ENCODE measurements at regions not wholly inside any gene's neighbourhood (a gene's known extent, or its start where the extent isn't known, plus 50 kb on each side); places are given as distances from the start of the nearest gene placed in this dataset.

GRCh38 chr3:35335703-35336102 lies 303.6 kb upstream of the ARPP21 start (continued):
- TF ChIP-seq REST (IDR thresholded peaks at IDR 0.05; ENCODE audit: unreplicated experiment) (no peak), STAT1 (IDR thresholded peaks at IDR 0.05; ENCODE audit: unreplicated experiment) (no peak)

- H3K27ac ChIP-seq (ENCODE audit: low read depth), result no peak overlapping the region
- DNase-seq (ENCODE audit: low spot score), result no peak
- no peak for ATAC-seq
- no peaks in the 10 kb centered on the region for H3K27me3 ChIP-seq (ENCODE audit: insufficient read depth)
- H3K4me2 ChIP-seq, result no peak overlapping the region
- TF ChIP-seq ZNF462 (CRISPR knock-in tag; IDR thresholded peaks at IDR 0.05), result no peak
- no peak for TF ChIP-seq ZNF114 (CRISPR knock-in tag; IDR thresholded peaks at IDR 0.05)
- no peak for TF ChIP-seq STAT1 (IDR thresholded peaks at IDR 0.05; ENCODE audit: unreplicated experiment)
- TF ChIP-seq REST (IDR thresholded peaks at IDR 0.05; ENCODE audit: unreplicated experiment), result no peak
- no peak for TF ChIP-seq JUNB (IDR thresholded peaks at IDR 0.05; ENCODE audit: unreplicated experiment)
- no peak for TF ChIP-seq ZNF331 (CRISPR knock-in tag; IDR thresholded peaks at IDR 0.05; ENCODE audit: low read depth)
- TF ChIP-seq EZH2 (IDR thresholded peaks at IDR 0.05; ENCODE audit: low read depth, unreplicated experiment), result no peak
- TF ChIP-seq NANOG (IDR thresholded peaks at IDR 0.05; ENCODE audit: borderline replicate concordance), result no peak
- H3K4me3 Mint-ChIP-seq, result no peak overlapping the region
- H3K27ac Mint-ChIP-seq, result no peak overlapping the region
- H3K36me3 Mint-ChIP-seq (ENCODE audit: low read depth), result no peaks in the 10 kb centered on the region
- no peaks in the 10 kb centered on the region for H3K9me3 Mint-ChIP-seq
- H3K27me3 Mint-ChIP-seq (ENCODE audit: insufficient read depth, low read depth, poor library complexity), result no peaks in the 10 kb centered on the region
- H3F3A ChIP-seq (replicated peaks; ENCODE audit: low read depth), result no peaks in the 10 kb centered on the region
- H3K9me2 ChIP-seq (ENCODE audit: insufficient read depth), result no peaks in the 10 kb centered on the region
- H3K4me3 ChIP-seq, result no peak overlapping the region
- no peaks in the 10 kb centered on the region for H4K20me1 ChIP-seq (replicated peaks; ENCODE audit: insufficient read depth)
- H3K36me3 ChIP-seq (ENCODE audit: insufficient read depth), result no peaks in the 10 kb centered on the region
- peaks cover 7% of the 10 kb centered on the region; the same call in 1 of the 2 replicates for H3K4me1 ChIP-seq (ENCODE audit: insufficient read depth)
- H2AFZ ChIP-seq, result no peak overlapping the region
- H3K4me1 Mint-ChIP-seq, result peaks cover 9% of the 10 kb centered on the region; the same call in 2 of the 3 replicates
- no peaks in the 10 kb centered on the region for H3K79me2 ChIP-seq (replicated peaks; ENCODE audit: insufficient read depth)
Observed at GRCh38 chr3:35336601-35337000, 302.7 kb upstream of the ARPP21 start.

Measured in GM23338 (cell line).